ENCODE measurements at regions not wholly inside any gene's neighbourhood (a gene's known extent, or its start where the extent isn't known, plus 50 kb on each side); places are given as distances from the start of the nearest gene placed in this dataset.

GRCh38 chr6:105844275-105844883 is 241.8 kb upstream of the PRDM1 start:
- Histone ChIP-seq H3K9me3 (ENCODE audit: control insufficient read depth, insufficient read depth, low read depth, low read length) (no peaks in the 10 kb centered on the region), H3K4me1 (ENCODE audit: control insufficient read depth, insufficient read depth, low read length) (peaks cover 4% of the 10 kb centered on the region; the same call in 1 of the 2 replicates)

GRCh38 chr6:105839266-105839665 is 246.9 kb upstream of the PRDM1 start:
- H3K27ac ChIP-seq (ENCODE audit: low read depth, low read length) = no peak overlapping the region
- H3K36me3 ChIP-seq (ENCODE audit: control insufficient read depth, insufficient read depth, low read length) = no peaks in the 10 kb centered on the region
- no peaks in the 10 kb centered on the region for H3K27me3 ChIP-seq (ENCODE audit: control insufficient read depth, insufficient read depth, low read length)
- H3K4me3 ChIP-seq (ENCODE audit: low read depth, low read length) = no peak overlapping the region
- H3K9ac ChIP-seq (ENCODE audit: low read length) = no peak overlapping the region
- no peaks in the 10 kb centered on the region for H3K9me3 ChIP-seq (ENCODE audit: control insufficient read depth, insufficient read depth, low read depth, low read length)
- peaks cover 3% of the 10 kb centered on the region; the same call in 1 of the 2 replicates for H3K4me1 ChIP-seq (ENCODE audit: control insufficient read depth, insufficient read depth, low read length)

More at GRCh38 chr6:105844275-105844883, 241.8 kb upstream of the PRDM1 start:
- Histone ChIP-seq H3K9ac (ENCODE audit: low read length) (no peak overlapping the region), H3K27ac (ENCODE audit: low read depth, low read length) (no peak overlapping the region), H3K36me3 (ENCODE audit: control insufficient read depth, insufficient read depth, low read length) (no peaks in the 10 kb centered on the region), H3K27me3 (ENCODE audit: control insufficient read depth, insufficient read depth, low read length) (no peaks in the 10 kb centered on the region), H3K4me3 (ENCODE audit: low read depth, low read length) (no peak overlapping the region)

- no peaks in the 10 kb centered on the region for H3K36me3 ChIP-seq (ENCODE audit: control insufficient read depth, insufficient read depth, low read length)
- no peaks in the 10 kb centered on the region for H3K4me1 ChIP-seq (ENCODE audit: control insufficient read depth, insufficient read depth, low read length)
- no peaks in the 10 kb centered on the region for H3K27me3 ChIP-seq (ENCODE audit: control insufficient read depth, insufficient read depth, low read length)
- no peak overlapping the region for H3K4me3 ChIP-seq (ENCODE audit: low read depth, low read length)
- H3K9me3 ChIP-seq (ENCODE audit: control insufficient read depth, insufficient read depth, low read depth, low read length) = no peaks in the 10 kb centered on the region
- no peak overlapping the region for H3K27ac ChIP-seq (ENCODE audit: low read depth, low read length)
- H3K9ac ChIP-seq (ENCODE audit: low read length) = no peak overlapping the region
Observed at GRCh38 chr6:105838171-105838570, 248.0 kb upstream of the PRDM1 start.

- no peaks in the 10 kb centered on the region for H3K9me3 ChIP-seq (ENCODE audit: control insufficient read depth, insufficient read depth, low read depth, low read length)
- H3K4me3 ChIP-seq (ENCODE audit: low read depth, low read length) = no peak overlapping the region
- no peak overlapping the region for H3K27ac ChIP-seq (ENCODE audit: low read depth, low read length)
- no peaks in the 10 kb centered on the region for H3K27me3 ChIP-seq (ENCODE audit: control insufficient read depth, insufficient read depth, low read length)
- H3K4me1 ChIP-seq (ENCODE audit: control insufficient read depth, insufficient read depth, low read length) = no peaks in the 10 kb centered on the region
- no peaks in the 10 kb centered on the region for H3K36me3 ChIP-seq (ENCODE audit: control insufficient read depth, insufficient read depth, low read length)
- no peak overlapping the region for H3K9ac ChIP-seq (ENCODE audit: low read length)
Observed at GRCh38 chr6:105836889-105837288, 249.2 kb upstream of the PRDM1 start.

GRCh38 chr6:105836379-105836778 is 249.8 kb upstream of the PRDM1 start:
- no peaks in the 10 kb centered on the region for H3K4me1 ChIP-seq (ENCODE audit: control insufficient read depth, insufficient read depth, low read length)
- H3K36me3 ChIP-seq (ENCODE audit: control insufficient read depth, insufficient read depth, low read length) = no peaks in the 10 kb centered on the region
- H3K9me3 ChIP-seq (ENCODE audit: control insufficient read depth, insufficient read depth, low read depth, low read length) = no peaks in the 10 kb centered on the region
- no peaks in the 10 kb centered on the region for H3K27me3 ChIP-seq (ENCODE audit: control insufficient read depth, insufficient read depth, low read length)
- no peak overlapping the region for H3K4me3 ChIP-seq (ENCODE audit: low read depth, low read length)
- no peak overlapping the region for H3K27ac ChIP-seq (ENCODE audit: low read depth, low read length)
- no peak overlapping the region for H3K9ac ChIP-seq (ENCODE audit: low read length)

GRCh38 chr6:105835373-105835772 is 250.8 kb upstream of the PRDM1 start:
- no peaks in the 10 kb centered on the region for H3K9me3 ChIP-seq (ENCODE audit: control insufficient read depth, insufficient read depth, low read depth, low read length)
- H3K27me3 ChIP-seq (ENCODE audit: control insufficient read depth, insufficient read depth, low read length) = no peaks in the 10 kb centered on the region
- no peaks in the 10 kb centered on the region for H3K36me3 ChIP-seq (ENCODE audit: control insufficient read depth, insufficient read depth, low read length)
- no peaks in the 10 kb centered on the region for H3K4me1 ChIP-seq (ENCODE audit: control insufficient read depth, insufficient read depth, low read length)
- H3K4me3 ChIP-seq (ENCODE audit: low read depth, low read length) = no peak overlapping the region
- no peak overlapping the region for H3K27ac ChIP-seq (ENCODE audit: low read depth, low read length)
- H3K9ac ChIP-seq (ENCODE audit: low read length) = no peak overlapping the region

GRCh38 chr6:105833959-105834947 is 251.9 kb upstream of the PRDM1 start:
- Histone ChIP-seq H3K4me3 (ENCODE audit: low read depth, low read length) (no peak overlapping the region), H3K9me3 (ENCODE audit: control insufficient read depth, insufficient read depth, low read depth, low read length) (no peaks in the 10 kb centered on the region), H3K27ac (ENCODE audit: low read depth, low read length) (no peak overlapping the region), H3K36me3 (ENCODE audit: control insufficient read depth, insufficient read depth, low read length) (no peaks in the 10 kb centered on the region), H3K4me1 (ENCODE audit: control insufficient read depth, insufficient read depth, low read length) (no peaks in the 10 kb centered on the region), H3K27me3 (ENCODE audit: control insufficient read depth, insufficient read depth, low read length) (no peaks in the 10 kb centered on the region), H3K9ac (ENCODE audit: low read length) (no peak overlapping the region)

GRCh38 chr6:105832313-105832761 is 253.8 kb upstream of the PRDM1 start:
- Histone ChIP-seq H3K4me3 (ENCODE audit: low read depth, low read length) (no peak overlapping the region), H3K27me3 (ENCODE audit: control insufficient read depth, insufficient read depth, low read length) (no peaks in the 10 kb centered on the region), H3K9ac (ENCODE audit: low read length) (no peak overlapping the region), H3K4me1 (ENCODE audit: control insufficient read depth, insufficient read depth, low read length) (no peaks in the 10 kb centered on the region), H3K36me3 (ENCODE audit: control insufficient read depth, insufficient read depth, low read length) (no peaks in the 10 kb centered on the region), H3K9me3 (ENCODE audit: control insufficient read depth, insufficient read depth, low read depth, low read length) (no peaks in the 10 kb centered on the region), H3K27ac (ENCODE audit: low read depth, low read length) (no peak overlapping the region)

GRCh38 chr6:105831311-105832097 is 254.6 kb upstream of the PRDM1 start:
- Histone ChIP-seq H3K27me3 (ENCODE audit: control insufficient read depth, insufficient read depth, low read length) (no peaks in the 10 kb centered on the region), H3K27ac (ENCODE audit: low read depth, low read length) (no peak overlapping the region), H3K36me3 (ENCODE audit: control insufficient read depth, insufficient read depth, low read length) (no peaks in the 10 kb centered on the region), H3K4me1 (ENCODE audit: control insufficient read depth, insufficient read depth, low read length) (no peaks in the 10 kb centered on the region), H3K9ac (ENCODE audit: low read length) (no peak overlapping the region), H3K4me3 (ENCODE audit: low read depth, low read length) (no peak overlapping the region), H3K9me3 (ENCODE audit: control insufficient read depth, insufficient read depth, low read depth, low read length) (no peaks in the 10 kb centered on the region)

- Histone ChIP-seq H3K4me3 (ENCODE audit: low read depth, low read length) (no peak overlapping the region), H3K27ac (ENCODE audit: low read depth, low read length) (no peak overlapping the region), H3K27me3 (ENCODE audit: control insufficient read depth, insufficient read depth, low read length) (no peaks in the 10 kb centered on the region), H3K9ac (ENCODE audit: low read length) (no peak overlapping the region), H3K36me3 (ENCODE audit: control insufficient read depth, insufficient read depth, low read length) (no peaks in the 10 kb centered on the region), H3K4me1 (ENCODE audit: control insufficient read depth, insufficient read depth, low read length) (no peaks in the 10 kb centered on the region), H3K9me3 (ENCODE audit: control insufficient read depth, insufficient read depth, low read depth, low read length) (peaks cover 3% of the 10 kb centered on the region; the same call in 1 of the 2 replicates)
Observed at GRCh38 chr6:105825210-105825609, 260.9 kb upstream of the PRDM1 start.

Measured in HUES6 (cell line).